ENCODE measurements at regions not wholly inside any gene's neighbourhood (a gene's known extent, or its start where the extent isn't known, plus 50 kb on each side); places are given as distances from the start of the nearest gene placed in this dataset.

- no peak for TF ChIP-seq CTCF (IDR thresholded peaks at IDR 0.05)
- no peak for TF ChIP-seq POLR2A (IDR thresholded peaks at IDR 0.05)
Observed at GRCh38 chr16:52002026-52002425, 544.9 kb downstream of the TOX3 start.

Data from breast epithelium (tissue), 3 donors.